Panc1 (cell line): ENCODE measurements at regions not wholly inside any gene's neighbourhood (a gene's known extent, or its start where the extent isn't known, plus 50 kb on each side); places are given as distances from the start of the nearest gene placed in this dataset.

Source experiments
- ATAC-seq: fragments of 200-7000 bp; cut with Tn5 transposase; 2 replicates; pipeline ENCODE4 v1.9.1; 2020; ENCODE audit warnings: mild to moderate bottlenecking, moderate library complexity
- BruUV-seq: library from RNA; stranded (reverse); fragments of 400-500 nt; replicated peaks from 2 replicates; lab custom pipeline; 2021; lab: Mats Ljungman, UMichigan
- CTCF ChIA-PET: fragments of 300-600 bp; sonication (Branson Sonifier 250); formaldehyde crosslinking; loops from one replicate; lab custom pipeline; 2022; ENCODE audit warnings: antibody characterized with exemption; lab: Charles Lee
- POLR2A ChIA-PET: fragments of 300-600 bp; sonication (Branson Sonifier 250); formaldehyde crosslinking; loops from one replicate; lab custom pipeline; 2022; ENCODE audit warnings: antibody characterized with exemption; lab: Charles Lee
- DNase-seq: peaks from one replicate; pipeline ENCODE4 v3.0.0-alpha.2; 2010; ENCODE audit warnings: low read depth, low spot score
- H3K27ac ChIP-seq: 2 replicates; pipeline ENCODE4 v1.5.1; 2011; ENCODE audit warnings: mild to moderate bottlenecking, low read length, inconsistent platforms
- H3K27me3 ChIP-seq: fragments of 200-500 bp; sonication (Bioruptor generic); 2 replicates; pipeline ENCODE4 v1.6.0; 2014; ENCODE audit warnings: low read length, inconsistent platforms; ENCODE audit not compliant: control insufficient read depth, insufficient read depth
- H3K36me3 ChIP-seq: fragments of 200-500 bp; sonication (Bioruptor generic); 2 replicates; pipeline ENCODE4 v1.5.1; 2014; ENCODE audit warnings: inconsistent platforms, mild to moderate bottlenecking, low read length, moderate library complexity; ENCODE audit not compliant: control insufficient read depth, insufficient read depth
- H3K4me1 ChIP-seq: 2 replicates; pipeline ENCODE4 v1.5.1; 2011; ENCODE audit warnings: inconsistent platforms, mild to moderate bottlenecking, low read length, moderate library complexity; ENCODE audit not compliant: control insufficient read depth, insufficient read depth
- H3K4me3 ChIP-seq, 2 experiments: 2 replicates each; pipeline ENCODE4 v1.5.1; 2011 to 2012; ENCODE audit warnings: low read depth in 2 of 2, low read length in 2 of 2, mild to moderate bottlenecking in 2 of 2, inconsistent platforms in 1 of 2, moderate library complexity in 1 of 2
- H3K9me3 ChIP-seq: fragments of 200-500 bp; sonication (Bioruptor generic); 2 replicates; pipeline ENCODE4 v1.5.1; 2014; ENCODE audit warnings: low read depth, mild to moderate bottlenecking, inconsistent platforms, low read length, moderate library complexity; ENCODE audit not compliant: control insufficient read depth, insufficient read depth
- CTCF ChIP-seq: fragments of 450-650 bp; IDR thresholded peaks from 2 replicates; pipeline ENCODE4 v1.5.1; 2017; ENCODE audit warnings: mild to moderate bottlenecking
- POLR2AphosphoS5 ChIP-seq: IDR thresholded peaks from 2 replicates; pipeline ENCODE4 v1.6.1; 2012; ENCODE audit warnings: mild to moderate bottlenecking, low read depth, low read length, moderate library complexity
- SIN3A ChIP-seq: IDR thresholded peaks from 2 replicates; pipeline ENCODE4 v1.6.1; 2012; ENCODE audit warnings: low read depth, mild to moderate bottlenecking, low read length, moderate library complexity, borderline replicate concordance; ENCODE audit not compliant: insufficient read depth
- TCF7L2 ChIP-seq: IDR thresholded peaks from 2 replicates; pipeline ENCODE4 v1.6.1; 2011; ENCODE audit warnings: mild to moderate bottlenecking, low read depth, low read length, inconsistent platforms
- in situ Hi-C: cut with HindIII; loops from 2 replicates; pipeline ENCODE4 v1.10.0; 2016; ENCODE audit warnings: low sequenced_read_pairs, low pct_unique_long_range_greater_than_20kb
- intact Hi-C: fragments of 100-400 bp; cut with micrococcal nuclease; formaldehyde crosslinking; loops from one replicate; pipeline ENCODE4 v1.10.0; 2022; ENCODE audit not compliant: unreplicated experiment
- TF ChIP-seq, protein P1 (sequence below), 2 experiments: IDR thresholded peaks; 2 replicates each; pipeline ENCODE4 v1.6.1; 2011 to 2012; ENCODE audit warnings: low read depth in 2 of 2, control low read depth in 1 of 2, low read length in 1 of 2, mild to moderate bottlenecking in 1 of 2, moderate library complexity in 1 of 2; ENCODE audit not compliant: insufficient read depth in 1 of 2

DNA sequence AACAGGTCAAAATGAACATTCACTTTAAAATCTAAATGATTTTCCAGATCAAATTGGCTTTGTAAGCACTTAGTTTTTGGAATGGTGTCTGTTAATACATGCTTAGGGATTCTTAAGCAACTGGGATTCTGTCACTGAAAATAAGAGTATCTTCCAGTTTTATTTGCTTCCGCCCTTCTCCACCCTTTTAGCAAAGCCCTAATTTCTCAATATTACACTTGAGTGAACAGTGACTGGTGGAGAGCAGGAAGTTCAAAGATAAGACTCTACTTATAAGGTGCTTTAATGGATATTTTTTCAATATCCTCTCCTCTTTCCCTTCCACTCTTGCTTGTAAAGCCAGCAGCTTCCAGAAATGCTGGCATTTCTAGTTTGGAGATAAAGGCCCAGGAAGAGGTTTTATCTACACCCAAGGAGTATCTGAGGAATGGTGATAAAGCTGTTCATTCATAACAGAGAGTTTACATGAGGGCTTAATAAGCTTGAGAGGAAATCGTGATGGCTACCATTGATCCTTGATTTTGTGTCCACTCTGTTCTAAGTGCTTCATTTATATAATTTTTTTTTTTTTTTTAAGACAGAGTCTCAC, 265.9 kb upstream of the PRICKLE1 start:
- no peaks in the 10 kb centered on the region for H3K27me3 ChIP-seq
- TF ChIP-seq, protein P1, sequence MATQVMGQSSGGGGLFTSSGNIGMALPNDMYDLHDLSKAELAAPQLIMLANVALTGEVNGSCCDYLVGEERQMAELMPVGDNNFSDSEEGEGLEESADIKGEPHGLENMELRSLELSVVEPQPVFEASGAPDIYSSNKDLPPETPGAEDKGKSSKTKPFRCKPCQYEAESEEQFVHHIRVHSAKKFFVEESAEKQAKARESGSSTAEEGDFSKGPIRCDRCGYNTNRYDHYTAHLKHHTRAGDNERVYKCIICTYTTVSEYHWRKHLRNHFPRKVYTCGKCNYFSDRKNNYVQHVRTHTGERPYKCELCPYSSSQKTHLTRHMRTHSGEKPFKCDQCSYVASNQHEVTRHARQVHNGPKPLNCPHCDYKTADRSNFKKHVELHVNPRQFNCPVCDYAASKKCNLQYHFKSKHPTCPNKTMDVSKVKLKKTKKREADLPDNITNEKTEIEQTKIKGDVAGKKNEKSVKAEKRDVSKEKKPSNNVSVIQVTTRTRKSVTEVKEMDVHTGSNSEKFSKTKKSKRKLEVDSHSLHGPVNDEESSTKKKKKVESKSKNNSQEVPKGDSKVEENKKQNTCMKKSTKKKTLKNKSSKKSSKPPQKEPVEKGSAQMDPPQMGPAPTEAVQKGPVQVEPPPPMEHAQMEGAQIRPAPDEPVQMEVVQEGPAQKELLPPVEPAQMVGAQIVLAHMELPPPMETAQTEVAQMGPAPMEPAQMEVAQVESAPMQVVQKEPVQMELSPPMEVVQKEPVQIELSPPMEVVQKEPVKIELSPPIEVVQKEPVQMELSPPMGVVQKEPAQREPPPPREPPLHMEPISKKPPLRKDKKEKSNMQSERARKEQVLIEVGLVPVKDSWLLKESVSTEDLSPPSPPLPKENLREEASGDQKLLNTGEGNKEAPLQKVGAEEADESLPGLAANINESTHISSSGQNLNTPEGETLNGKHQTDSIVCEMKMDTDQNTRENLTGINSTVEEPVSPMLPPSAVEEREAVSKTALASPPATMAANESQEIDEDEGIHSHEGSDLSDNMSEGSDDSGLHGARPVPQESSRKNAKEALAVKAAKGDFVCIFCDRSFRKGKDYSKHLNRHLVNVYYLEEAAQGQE (IDR thresholded peaks at IDR 0.05; ENCODE audit: insufficient read depth in 1 of 2, low read depth in 2 of 2, low read length in 1 of 2), result no peak
- TF ChIP-seq CTCF (no peak), TCF7L2 (no peak), POLR2AphosphoS5 (no peak), SIN3A (no peak)
- no peaks in the 10 kb centered on the region for H3K36me3 ChIP-seq
- ATAC-seq (no peak), DNase-seq (no peak)
- ChIA-PET POLR2A (no interaction called here), CTCF (no interaction called here)
- intact Hi-C loops, result no loop called here
- BruUV-seq, result no TSS peak
- in situ Hi-C loops, result no loop called here
- no peaks in the 10 kb centered on the region for H3K4me1 ChIP-seq
- no peak overlapping the region for H3K4me3 ChIP-seq
- H3K9me3 ChIP-seq, result no peaks in the 10 kb centered on the region
- no peak overlapping the region for H3K27ac ChIP-seq

DNA sequence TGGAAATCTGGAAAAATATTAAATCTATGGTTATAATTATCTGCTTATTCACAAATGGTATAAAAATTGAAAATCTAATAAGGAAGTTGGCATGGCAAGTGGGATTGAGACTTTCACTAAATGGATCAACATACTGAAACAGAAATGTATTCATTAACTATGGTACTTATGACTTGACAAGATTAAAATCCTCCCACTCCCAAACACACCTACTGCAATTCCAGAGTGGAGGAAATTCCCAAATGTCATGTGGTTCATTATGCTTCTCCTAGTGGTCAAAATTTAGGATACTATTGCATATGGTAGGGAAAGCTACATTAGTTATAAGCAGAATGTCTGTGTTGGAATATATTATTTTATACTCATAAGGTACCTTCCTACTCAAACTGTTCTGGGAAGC, 265.3 kb upstream of the PRICKLE1 start:
- no peak overlapping the region for H3K4me3 ChIP-seq
- no peak for TF ChIP-seq CTCF
- TF ChIP-seq POLR2AphosphoS5, result no peak
- no peak for TF ChIP-seq TCF7L2
- TF ChIP-seq, protein P1 (IDR thresholded peaks at IDR 0.05; ENCODE audit: insufficient read depth in 1 of 2, low read depth in 2 of 2, low read length in 1 of 2), result no peak
- no peak for TF ChIP-seq SIN3A
- H3K27me3 ChIP-seq, result no peaks in the 10 kb centered on the region
- no peaks in the 10 kb centered on the region for H3K9me3 ChIP-seq
- CTCF ChIA-PET, result no interaction called here
- POLR2A ChIA-PET, result no interaction called here
- no TSS peak for BruUV-seq
- in situ Hi-C loops (no loop called here), intact Hi-C loops (no loop called here)
- H3K4me1 ChIP-seq, result no peaks in the 10 kb centered on the region
- no peak overlapping the region for H3K27ac ChIP-seq
- ATAC-seq (no peak), DNase-seq (no peak)
- no peaks in the 10 kb centered on the region for H3K36me3 ChIP-seq
